ENCODE measurements at regions not wholly inside any gene's neighbourhood (a gene's known extent, or its start where the extent isn't known, plus 50 kb on each side); places are given as distances from the start of the nearest gene placed in this dataset.
"Not testable (repeated sequence)": the region's sequence is repeated elsewhere in the genome, so short reads cannot be mapped to it uniquely, and the experiment has no call there.

DNA sequence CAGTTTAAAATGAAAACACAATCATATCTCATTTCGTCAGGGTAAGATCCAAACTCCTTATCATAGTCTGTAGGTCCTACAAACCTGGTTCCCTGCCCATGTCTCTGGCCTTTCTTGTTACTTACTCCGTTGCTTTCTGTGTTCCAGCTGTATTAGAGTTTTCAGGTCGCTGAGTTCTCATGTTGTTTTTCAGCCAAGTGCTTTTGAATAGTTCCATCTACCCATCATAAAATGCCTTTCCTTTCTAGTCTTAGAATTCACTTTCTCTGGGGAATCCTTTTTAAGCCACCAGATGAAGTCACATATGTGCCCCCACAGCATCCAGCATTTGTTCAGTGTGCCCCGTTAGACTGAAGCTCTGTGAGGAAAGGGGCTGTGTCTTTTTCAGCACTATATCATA, 228.7 kb downstream of the YTHDC2 start:
- Histone ChIP-seq H3K4me2 (ENCODE audit: low read length) (no peak overlapping the region), H3K27me3 (ENCODE audit: control insufficient read depth, low read length) (no peaks in the 10 kb centered on the region), H3F3A (ENCODE audit: control insufficient read depth, insufficient read depth) (no peaks in the 10 kb centered on the region), H3K9me2 (replicated peaks; ENCODE audit: control insufficient read depth, low read length) (no peaks in the 10 kb centered on the region), H3K79me2 (ENCODE audit: control insufficient read depth, low read length) (no peaks in the 10 kb centered on the region), H3K4me1 (ENCODE audit: control insufficient read depth, low read length) (no peaks in the 10 kb centered on the region), H3K36me3 (ENCODE audit: control insufficient read depth, low read length) (no peaks in the 10 kb centered on the region), H3K4me3 (ENCODE audit: low read length) (no peak overlapping the region), H3K27ac (ENCODE audit: low read depth, low read length) (no peak overlapping the region), H4K20me1 (ENCODE audit: control insufficient read depth, insufficient read depth, low read depth, low read length) (no peaks in the 10 kb centered on the region), H3K9me3 (ENCODE audit: control insufficient read depth, insufficient read depth, low read length) (no peaks in the 10 kb centered on the region)
- TF ChIP-seq EZH2phosphoT487 (IDR thresholded peaks at IDR 0.05; ENCODE audit: borderline replicate concordance, low read length), result no peak

DNA sequence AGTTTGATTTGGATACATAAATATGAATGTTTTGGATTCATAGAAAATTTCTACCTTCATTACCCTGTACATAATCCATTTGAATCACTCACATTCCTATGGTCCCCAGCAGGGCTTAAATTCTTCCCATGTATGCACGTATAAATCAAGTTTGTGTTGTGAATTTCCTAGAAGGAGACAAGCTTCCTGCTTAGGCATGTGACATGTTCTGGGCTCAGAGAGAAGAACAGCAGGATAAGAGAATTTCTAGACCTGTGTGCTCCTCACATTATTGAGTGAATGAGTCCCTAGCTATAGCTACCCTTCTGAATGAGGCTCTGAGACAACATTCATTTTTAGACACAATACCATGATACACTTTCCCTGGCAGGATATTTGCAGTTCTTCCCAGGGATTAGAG, 229.1 kb downstream of the YTHDC2 start:
- H3K9me3 ChIP-seq (ENCODE audit: control insufficient read depth, insufficient read depth, low read length), result no peaks in the 10 kb centered on the region
- no peaks in the 10 kb centered on the region for H3K27me3 ChIP-seq (ENCODE audit: control insufficient read depth, low read length)
- no peak overlapping the region for H3K4me2 ChIP-seq (ENCODE audit: low read length)
- H3K79me2 ChIP-seq (ENCODE audit: control insufficient read depth, low read length), result no peaks in the 10 kb centered on the region
- H3K4me1 ChIP-seq (ENCODE audit: control insufficient read depth, low read length), result no peaks in the 10 kb centered on the region
- H3K9me2 ChIP-seq (replicated peaks; ENCODE audit: control insufficient read depth, low read length), result no peaks in the 10 kb centered on the region
- TF ChIP-seq, protein P1, sequence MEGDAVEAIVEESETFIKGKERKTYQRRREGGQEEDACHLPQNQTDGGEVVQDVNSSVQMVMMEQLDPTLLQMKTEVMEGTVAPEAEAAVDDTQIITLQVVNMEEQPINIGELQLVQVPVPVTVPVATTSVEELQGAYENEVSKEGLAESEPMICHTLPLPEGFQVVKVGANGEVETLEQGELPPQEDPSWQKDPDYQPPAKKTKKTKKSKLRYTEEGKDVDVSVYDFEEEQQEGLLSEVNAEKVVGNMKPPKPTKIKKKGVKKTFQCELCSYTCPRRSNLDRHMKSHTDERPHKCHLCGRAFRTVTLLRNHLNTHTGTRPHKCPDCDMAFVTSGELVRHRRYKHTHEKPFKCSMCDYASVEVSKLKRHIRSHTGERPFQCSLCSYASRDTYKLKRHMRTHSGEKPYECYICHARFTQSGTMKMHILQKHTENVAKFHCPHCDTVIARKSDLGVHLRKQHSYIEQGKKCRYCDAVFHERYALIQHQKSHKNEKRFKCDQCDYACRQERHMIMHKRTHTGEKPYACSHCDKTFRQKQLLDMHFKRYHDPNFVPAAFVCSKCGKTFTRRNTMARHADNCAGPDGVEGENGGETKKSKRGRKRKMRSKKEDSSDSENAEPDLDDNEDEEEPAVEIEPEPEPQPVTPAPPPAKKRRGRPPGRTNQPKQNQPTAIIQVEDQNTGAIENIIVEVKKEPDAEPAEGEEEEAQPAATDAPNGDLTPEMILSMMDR (IDR thresholded peaks at IDR 0.05; ENCODE audit: low read depth, low read length, poor library complexity, severe bottlenecking), result no peak
- no peak for TF ChIP-seq EZH2phosphoT487 (IDR thresholded peaks at IDR 0.05; ENCODE audit: borderline replicate concordance, low read length)
- H4K20me1 ChIP-seq (ENCODE audit: control insufficient read depth, insufficient read depth, low read depth, low read length), result no peaks in the 10 kb centered on the region
- no peak overlapping the region for H3K27ac ChIP-seq (ENCODE audit: low read depth, low read length)
- H3K36me3 ChIP-seq (ENCODE audit: control insufficient read depth, low read length), result no peaks in the 10 kb centered on the region
- no peak overlapping the region for H3K4me3 ChIP-seq (ENCODE audit: low read length)
- no peaks in the 10 kb centered on the region for H3F3A ChIP-seq (ENCODE audit: control insufficient read depth, insufficient read depth)

DNA sequence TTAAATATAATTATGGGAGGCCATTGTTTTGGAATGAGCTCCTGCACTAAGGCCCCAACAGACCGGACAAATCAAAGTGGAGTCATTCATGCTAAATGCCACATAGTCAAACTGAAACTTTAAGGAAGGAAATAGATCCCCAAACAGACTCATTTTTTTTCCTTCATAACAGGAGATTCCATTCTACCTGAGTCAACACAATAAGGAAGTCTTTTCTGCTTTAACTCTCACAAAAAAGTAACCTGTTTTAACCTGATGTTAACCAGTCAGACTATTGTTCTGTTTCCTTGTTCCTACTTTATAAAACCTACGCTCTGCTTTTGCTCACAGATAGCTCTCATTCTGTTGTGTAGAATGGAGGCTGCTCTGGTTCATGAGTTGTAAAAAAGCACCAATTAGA, 234.9 kb downstream of the YTHDC2 start:
- Histone ChIP-seq H3K27ac (ENCODE audit: low read depth, low read length) (no peak overlapping the region), H3K9me3 (ENCODE audit: control insufficient read depth, insufficient read depth, low read length) (no peaks in the 10 kb centered on the region), H3K9me2 (replicated peaks; ENCODE audit: control insufficient read depth, low read length) (no peaks in the 10 kb centered on the region), H3K4me2 (ENCODE audit: low read length) (no peak overlapping the region), H3K36me3 (ENCODE audit: control insufficient read depth, low read length) (no peaks in the 10 kb centered on the region), H3K4me1 (ENCODE audit: control insufficient read depth, low read length) (no peaks in the 10 kb centered on the region), H3K79me2 (ENCODE audit: control insufficient read depth, low read length) (no peaks in the 10 kb centered on the region), H3F3A (ENCODE audit: control insufficient read depth, insufficient read depth) (no peaks in the 10 kb centered on the region), H3K27me3 (ENCODE audit: control insufficient read depth, low read length) (no peaks in the 10 kb centered on the region), H3K4me3 (ENCODE audit: low read length) (no peak overlapping the region), H4K20me1 (ENCODE audit: control insufficient read depth, insufficient read depth, low read depth, low read length) (no peaks in the 10 kb centered on the region)
- TF ChIP-seq, protein P1 (IDR thresholded peaks at IDR 0.05; ENCODE audit: low read depth, low read length, poor library complexity, severe bottlenecking), result no peak
- TF ChIP-seq EZH2phosphoT487 (IDR thresholded peaks at IDR 0.05; ENCODE audit: borderline replicate concordance, low read length), result no peak

DNA sequence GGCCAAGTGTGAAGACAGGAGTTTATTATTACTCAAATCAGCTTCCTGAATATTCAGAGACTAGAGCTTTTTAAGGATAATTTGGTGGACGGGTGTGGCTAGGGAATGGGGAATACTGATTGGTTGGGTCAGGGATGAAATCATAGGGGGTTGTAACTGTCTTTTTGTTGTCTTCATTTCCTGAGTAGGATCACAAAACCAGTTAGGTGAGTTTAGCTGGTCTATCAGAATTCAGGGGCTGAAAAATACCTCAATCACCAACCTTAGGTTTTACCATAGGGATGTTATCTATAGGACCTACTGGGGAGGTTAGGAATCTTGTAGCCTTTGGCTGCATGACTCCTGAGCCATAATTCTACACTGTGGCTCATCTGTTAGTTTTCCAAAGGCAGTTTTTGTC, 235.8 kb downstream of the YTHDC2 start:
- TF ChIP-seq, protein P1 (IDR thresholded peaks at IDR 0.05; ENCODE audit: low read depth, low read length, poor library complexity, severe bottlenecking), result no peak
- TF ChIP-seq EZH2phosphoT487 (IDR thresholded peaks at IDR 0.05; ENCODE audit: borderline replicate concordance, low read length), result no peak
- Histone ChIP-seq H3K27me3 (ENCODE audit: control insufficient read depth, low read length) (no peaks in the 10 kb centered on the region), H3K9me3 (ENCODE audit: control insufficient read depth, insufficient read depth, low read length) (no peaks in the 10 kb centered on the region), H3K79me2 (ENCODE audit: control insufficient read depth, low read length) (no peaks in the 10 kb centered on the region), H3K4me2 (ENCODE audit: low read length) (no peak overlapping the region), H4K20me1 (ENCODE audit: control insufficient read depth, insufficient read depth, low read depth, low read length) (no peaks in the 10 kb centered on the region), H3K36me3 (ENCODE audit: control insufficient read depth, low read length) (no peaks in the 10 kb centered on the region), H3K27ac (ENCODE audit: low read depth, low read length) (no peak overlapping the region), H3K4me3 (ENCODE audit: low read length) (no peak overlapping the region), H3F3A (ENCODE audit: control insufficient read depth, insufficient read depth) (no peaks in the 10 kb centered on the region), H3K4me1 (ENCODE audit: control insufficient read depth, low read length) (no peaks in the 10 kb centered on the region), H3K9me2 (replicated peaks; ENCODE audit: control insufficient read depth, low read length) (no peaks in the 10 kb centered on the region)

DNA sequence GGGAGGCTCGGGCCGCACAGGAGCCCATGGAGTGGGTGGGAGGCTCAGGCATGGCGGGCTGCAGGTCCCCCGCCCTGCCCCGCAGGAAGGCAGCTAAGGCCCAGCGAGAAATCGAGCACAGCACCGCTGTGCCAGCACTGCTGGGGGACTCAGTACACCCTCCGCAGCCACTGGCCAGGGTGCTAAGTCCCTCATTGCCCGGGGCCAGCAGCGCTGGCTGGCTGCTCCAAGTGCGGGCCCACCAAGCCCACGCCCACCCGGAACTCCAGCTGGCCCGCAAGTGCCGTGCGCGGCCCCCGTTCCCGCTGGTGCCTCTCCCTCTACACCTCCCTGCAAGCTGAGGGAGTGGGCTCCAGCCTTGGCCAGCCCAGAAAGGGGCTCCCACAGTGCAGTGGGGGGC, 239.7 kb downstream of the YTHDC2 start:
- H3K79me2 ChIP-seq (ENCODE audit: control insufficient read depth, low read length); H3K27me3 ChIP-seq (ENCODE audit: control insufficient read depth, low read length); H3K36me3 ChIP-seq (ENCODE audit: control insufficient read depth, low read length); H3K9me2 ChIP-seq (replicated peaks; ENCODE audit: control insufficient read depth, low read length); H3K4me2 ChIP-seq (ENCODE audit: low read length); H4K20me1 ChIP-seq (ENCODE audit: control insufficient read depth, insufficient read depth, low read depth, low read length); H3K27ac ChIP-seq (ENCODE audit: low read depth, low read length); H3F3A ChIP-seq (ENCODE audit: control insufficient read depth, insufficient read depth); H3K9me3 ChIP-seq (ENCODE audit: control insufficient read depth, insufficient read depth, low read length); H3K4me1 ChIP-seq (ENCODE audit: control insufficient read depth, low read length); H3K4me3 ChIP-seq (ENCODE audit: low read length): not testable (repeated sequence)
